ENCODE measurements at regions not wholly inside any gene's neighbourhood (a gene's known extent, or its start where the extent isn't known, plus 50 kb on each side); places are given as distances from the start of the nearest gene placed in this dataset.
"Not testable (repeated sequence)": the region's sequence is repeated elsewhere in the genome, so short reads cannot be mapped to it uniquely, and the experiment has no call there.

- Histone ChIP-seq H3K4me1 (no peaks in the 10 kb centered on the region), H3K36me3 (no peaks in the 10 kb centered on the region), H3K4me3 (no peak overlapping the region), H3K27me3 (no peaks in the 10 kb centered on the region), H3K9me3 (peaks cover 0 to 18% (median 4%) of the 10 kb centered on the region in 12 donors), H3K27ac (no peak overlapping the region)
- DNase-seq (no peak), ATAC-seq (no peak)
- intact Hi-C loops (cut with DNase I): no loop called here
- TF ChIP-seq POLR2A (IDR thresholded peaks at IDR 0.05) (no peak), CTCF (IDR thresholded peaks at IDR 0.05) (no peak)
- 67 to 77% (median 74%) methylated on average over 1 of the region's 1 CpG for WGBS, 4 donors
Observed at GRCh38 chr6:76940191-76940590, 523.1 kb downstream of the HTR1B start.

- Histone ChIP-seq H3K9me3 (peaks cover 0 to 3% (median 0%) of the 10 kb centered on the region in 12 donors), H3K36me3 (no peaks in the 10 kb centered on the region), H3K4me3 (no peak overlapping the region), H3K27me3 (no peaks in the 10 kb centered on the region), H3K27ac (no peak overlapping the region), H3K4me1 (no peaks in the 10 kb centered on the region)
- 56 to 71% (median 67%) methylated on average over 2 of the region's 2 CpGs for WGBS, 4 donors
- DNase-seq: no peak
- intact Hi-C loops (cut with DNase I): no loop called here
- TF ChIP-seq POLR2A (IDR thresholded peaks at IDR 0.05) (no peak), CTCF (IDR thresholded peaks at IDR 0.05) (no peak)
- ATAC-seq: no peak
Observed at GRCh38 chr6:76914737-76915136, 548.6 kb downstream of the HTR1B start.

- 78 to 96% (median 86%) methylated on average over 6 of the region's 6 CpGs for WGBS, 4 donors
- ATAC-seq; H3K9me3 ChIP-seq; H3K27me3 ChIP-seq; H3K4me1 ChIP-seq; H3K27ac ChIP-seq; intact Hi-C loops (cut with DNase I); H3K36me3 ChIP-seq; H3K4me3 ChIP-seq; DNase-seq: not testable (repeated sequence)
Observed at GRCh38 chr6:76905541-76905940, 557.8 kb downstream of the HTR1B start.

GRCh38 chr6:76892542-76892941 lies 570.7 kb downstream of the HTR1B start:
- no peaks in the 10 kb centered on the region for H3K27me3 ChIP-seq
- intact Hi-C loops (cut with DNase I): no loop called here
- no peak overlapping the region for H3K4me3 ChIP-seq
- TF ChIP-seq CTCF (IDR thresholded peaks at IDR 0.05) (no peak), POLR2A (IDR thresholded peaks at IDR 0.05) (no peak)
- no peak for ATAC-seq
- 58 to 74% (median 68%) methylated on average over 3 of the region's 3 CpGs for WGBS, 4 donors
- DNase-seq: no peak
- peaks cover 0 to 22% (median 9%) of the 10 kb centered on the region in 12 donors for H3K9me3 ChIP-seq
- H3K36me3 ChIP-seq: no peaks in the 10 kb centered on the region
- no peaks in the 10 kb centered on the region for H3K4me1 ChIP-seq
- no peak overlapping the region for H3K27ac ChIP-seq

- DNase-seq (no peak), ATAC-seq (no peak)
- no peak overlapping the region for H3K27ac ChIP-seq
- no peaks in the 10 kb centered on the region for H3K36me3 ChIP-seq
- no peaks in the 10 kb centered on the region for H3K27me3 ChIP-seq
- no peak for TF ChIP-seq CTCF (IDR thresholded peaks at IDR 0.05)
- TF ChIP-seq POLR2A (IDR thresholded peaks at IDR 0.05): no peak
- intact Hi-C loops (cut with DNase I): loop anchor here in 1 of 10 donors (10.0 kb wide), 1 partner anchor 566 kb away; no protein-coding TSS in a partner anchor
- no peak overlapping the region for H3K4me3 ChIP-seq
- no peaks in the 10 kb centered on the region for H3K4me1 ChIP-seq
- H3K9me3 ChIP-seq: peaks cover 0 to 9% (median 0%) of the 10 kb centered on the region in 12 donors
Observed at GRCh38 chr6:76888351-76888750, 574.9 kb downstream of the HTR1B start.
